K562 (cell line): ENCODE measurements at regions not wholly inside any gene's neighbourhood (a gene's known extent, or its start where the extent isn't known, plus 50 kb on each side); places are given as distances from the start of the nearest gene placed in this dataset.

Experiments used
- ELF1 ChIP-seq: fragments of 200-800 bp; sonication (Bioruptor generic); IDR thresholded peaks from 2 replicates; pipeline ENCODE4 v1.6.1; 2016; ENCODE audit warnings: missing genetic modification characterization, missing compliant biosample characterization
- HNRNPL ChIP-seq: fragments of 200-400 bp; formaldehyde crosslinking; IDR thresholded peaks from 2 replicates; pipeline ENCODE4 v1.6.1; 2017; ENCODE audit warnings: low read depth, mild to moderate bottlenecking, low read length
- ILK ChIP-seq: fragments of 450-650 bp; IDR thresholded peaks from 2 replicates; pipeline ENCODE4 v1.6.1; 2016; ENCODE audit warnings: missing genetic modification characterization, low read depth, mild to moderate bottlenecking, missing compliant biosample characterization, moderate library complexity, borderline replicate concordance
- NBN ChIP-seq: fragments of 450-650 bp; IDR thresholded peaks from 2 replicates; pipeline ENCODE4 v1.6.1; 2016; ENCODE audit warnings: low read depth, mild to moderate bottlenecking
- RUNX1 ChIP-seq: sonication (generic); IDR thresholded peaks from 2 replicates; pipeline ENCODE4 v1.6.1; 2016; ENCODE audit warnings: antibody characterized with exemption, low read depth
- TOE1 ChIP-seq, 2 experiments: fragments of 450-650 bp in 1 of 2; sonication (generic) in 1 of 2; formaldehyde crosslinking in 1 of 2; IDR thresholded peaks; 2 replicates each; pipeline versions ENCODE4 v1.7.1 to v1.8.0; 2016 to 2022; ENCODE audit warnings: borderline replicate concordance in 2 of 2, mild to moderate bottlenecking in 2 of 2, antibody characterized with exemption in 1 of 2, inconsistent platforms in 1 of 2, low read depth in 1 of 2, missing genetic modification reagents in 1 of 2, moderate library complexity in 1 of 2
- U2AF1 ChIP-seq: fragments of 200-400 bp; formaldehyde crosslinking; optimal IDR thresholded peaks from 2 replicates; pipeline ENCODE3; 2017; ENCODE audit warnings: mild to moderate bottlenecking, low read depth, low read length, moderate library complexity
- ZNF609 ChIP-seq: sonication (generic); formaldehyde crosslinking; IDR thresholded peaks from 2 replicates; pipeline ENCODE4 v1.8.1; 2023; ENCODE audit warnings: missing genetic modification reagents, mild to moderate bottlenecking, borderline replicate concordance
- TF ChIP-seq, protein P1 (sequence below): fragments of 250-450 bp; sonication (Bioruptor Pico); IDR thresholded peaks from 2 replicates; pipeline ENCODE4 v1.4.0; 2020; ENCODE audit warnings: mild to moderate bottlenecking, moderate library complexity, borderline replicate concordance
- TF ChIP-seq, protein P2 (sequence below): fragments of 450-650 bp; formaldehyde crosslinking; IDR thresholded peaks from 2 replicates; pipeline ENCODE4 v1.4.0; 2020; ENCODE audit warnings: mild to moderate bottlenecking, moderate library complexity

- TF ChIP-seq, protein P1, sequence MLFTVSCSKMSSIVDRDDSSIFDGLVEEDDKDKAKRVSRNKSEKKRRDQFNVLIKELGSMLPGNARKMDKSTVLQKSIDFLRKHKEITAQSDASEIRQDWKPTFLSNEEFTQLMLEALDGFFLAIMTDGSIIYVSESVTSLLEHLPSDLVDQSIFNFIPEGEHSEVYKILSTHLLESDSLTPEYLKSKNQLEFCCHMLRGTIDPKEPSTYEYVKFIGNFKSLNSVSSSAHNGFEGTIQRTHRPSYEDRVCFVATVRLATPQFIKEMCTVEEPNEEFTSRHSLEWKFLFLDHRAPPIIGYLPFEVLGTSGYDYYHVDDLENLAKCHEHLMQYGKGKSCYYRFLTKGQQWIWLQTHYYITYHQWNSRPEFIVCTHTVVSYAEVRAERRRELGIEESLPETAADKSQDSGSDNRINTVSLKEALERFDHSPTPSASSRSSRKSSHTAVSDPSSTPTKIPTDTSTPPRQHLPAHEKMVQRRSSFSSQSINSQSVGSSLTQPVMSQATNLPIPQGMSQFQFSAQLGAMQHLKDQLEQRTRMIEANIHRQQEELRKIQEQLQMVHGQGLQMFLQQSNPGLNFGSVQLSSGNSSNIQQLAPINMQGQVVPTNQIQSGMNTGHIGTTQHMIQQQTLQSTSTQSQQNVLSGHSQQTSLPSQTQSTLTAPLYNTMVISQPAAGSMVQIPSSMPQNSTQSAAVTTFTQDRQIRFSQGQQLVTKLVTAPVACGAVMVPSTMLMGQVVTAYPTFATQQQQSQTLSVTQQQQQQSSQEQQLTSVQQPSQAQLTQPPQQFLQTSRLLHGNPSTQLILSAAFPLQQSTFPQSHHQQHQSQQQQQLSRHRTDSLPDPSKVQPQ (CRISPR knock-in tag): no peak
- TF ChIP-seq U2AF1 (no peak), TOE1 (IDR thresholded peaks at IDR 0.05; ENCODE audit: borderline replicate concordance) (no peak), TOE1 (CRISPR knock-in tag; IDR thresholded peaks at IDR 0.05; ENCODE audit: borderline replicate concordance, low read depth) (no peak), RUNX1 (no peak), NBN (no peak), ILK (tag) (no peak), ELF1 (tag) (no peak), ZNF609 (CRISPR knock-in tag) (no peak), HNRNPL (no peak)
- TF ChIP-seq, protein P2, sequence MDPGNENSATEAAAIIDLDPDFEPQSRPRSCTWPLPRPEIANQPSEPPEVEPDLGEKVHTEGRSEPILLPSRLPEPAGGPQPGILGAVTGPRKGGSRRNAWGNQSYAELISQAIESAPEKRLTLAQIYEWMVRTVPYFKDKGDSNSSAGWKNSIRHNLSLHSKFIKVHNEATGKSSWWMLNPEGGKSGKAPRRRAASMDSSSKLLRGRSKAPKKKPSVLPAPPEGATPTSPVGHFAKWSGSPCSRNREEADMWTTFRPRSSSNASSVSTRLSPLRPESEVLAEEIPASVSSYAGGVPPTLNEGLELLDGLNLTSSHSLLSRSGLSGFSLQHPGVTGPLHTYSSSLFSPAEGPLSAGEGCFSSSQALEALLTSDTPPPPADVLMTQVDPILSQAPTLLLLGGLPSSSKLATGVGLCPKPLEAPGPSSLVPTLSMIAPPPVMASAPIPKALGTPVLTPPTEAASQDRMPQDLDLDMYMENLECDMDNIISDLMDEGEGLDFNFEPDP (CRISPR knock-in tag): no peak
Measured at GRCh38 chr18:40099641-40100040, 1855.4 kb upstream of the PIK3C3 start (continued).
